GM19035 (cell line): ENCODE measurements at regions not wholly inside any gene's neighbourhood (a gene's known extent, or its start where the extent isn't known, plus 50 kb on each side); places are given as distances from the start of the nearest gene placed in this dataset.

ENCODE experiments used
- ATAC-seq: cut with Tn5 transposase; IDR thresholded peaks from one replicate; pipeline ENCODE4 v1.9.1; 2021; ENCODE audit not compliant: unreplicated experiment

GRCh38 chr5:67257077-67257476 lies 60.5 kb upstream of the CD180 start:
- ATAC-seq = no peak

GRCh38 chr5:67255881-67256280 lies 59.3 kb upstream of the CD180 start:
- ATAC-seq = no peak

GRCh38 chr5:67253911-67254310 lies 57.3 kb upstream of the CD180 start:
- no peak for ATAC-seq

GRCh38 chr5:67249590-67249895 lies 52.9 kb upstream of the CD180 start:
- no peak for ATAC-seq

GRCh38 chr5:67248703-67249589 lies 52.3 kb upstream of the CD180 start:
- no peak for ATAC-seq

- no peak for ATAC-seq
Measured at GRCh38 chr5:67246546-67247268, 50.1 kb upstream of the CD180 start.
